ENCODE measurements at regions not wholly inside any gene's neighbourhood (a gene's known extent, or its start where the extent isn't known, plus 50 kb on each side); places are given as distances from the start of the nearest gene placed in this dataset.

DNA sequence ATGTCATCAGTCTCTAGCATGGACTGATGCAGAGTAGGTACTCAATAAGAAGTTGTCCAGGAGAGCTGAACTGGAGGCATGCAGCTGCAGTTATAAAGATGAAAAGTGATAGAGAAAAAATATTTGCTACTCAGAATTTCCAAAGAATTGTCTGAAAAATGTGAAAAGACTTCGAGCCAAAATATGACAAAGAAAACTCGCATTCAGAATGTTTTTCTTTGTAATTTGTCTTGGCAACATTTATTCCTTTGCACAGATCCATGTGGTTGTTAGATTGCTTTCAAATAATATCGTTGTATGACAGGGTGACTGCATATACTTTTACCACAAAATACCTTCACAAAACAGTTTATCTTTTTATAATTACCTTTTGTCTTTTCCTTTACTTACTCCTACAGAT is 128.0 kb upstream of the SLC4A4 start:
- no peak for ATAC-seq
- CTCF ChIA-PET: interaction anchor here (1.0 kb wide), 1 partner anchor 19 kb away, joined by 3 read pairs; no protein-coding TSS in a partner anchor

DNA sequence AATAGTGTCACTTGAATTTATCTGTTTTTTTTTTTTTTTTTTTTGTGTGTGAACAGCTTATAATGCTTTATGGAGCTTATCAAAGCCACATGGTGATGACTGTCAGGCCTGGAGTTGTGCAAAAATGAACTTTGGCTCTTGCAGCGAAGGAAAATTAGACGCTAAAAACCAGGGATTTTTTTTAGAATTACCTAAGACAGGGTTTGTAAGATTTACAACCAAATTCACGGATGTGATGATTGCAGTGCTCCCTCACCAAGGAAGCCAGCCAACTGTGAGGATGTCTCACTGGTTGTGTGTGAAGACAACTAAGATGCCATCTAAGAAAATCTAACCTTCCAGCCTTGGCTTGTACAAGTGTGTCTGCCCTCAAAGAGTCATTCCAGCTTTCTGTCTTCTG is 127.1 kb upstream of the SLC4A4 start:
- Mint-ChIP-seq H3K27ac (no peak overlapping the region), H3K36me3 (no peaks in the 10 kb centered on the region), H3K9me3 (no peaks in the 10 kb centered on the region), H3K4me3 (no peak overlapping the region), H3K4me1 (peaks cover 3% of the 10 kb centered on the region; the same call in 1 of the 2 replicates), H3K27me3 (ENCODE audit: low read depth) (no peaks in the 10 kb centered on the region)
- TF ChIP-seq ZNF263 (CRISPR knock-in tag; IDR thresholded peaks at IDR 0.05; ENCODE audit: low read depth) (no peak), GTF2I (CRISPR knock-in tag; conservative IDR thresholded peaks at IDR 0.05) (no peak), FOXJ3 (CRISPR knock-in tag; IDR thresholded peaks at IDR 0.05; ENCODE audit: borderline replicate concordance) (no peak), SP1 (CRISPR knock-in tag; conservative IDR thresholded peaks at IDR 0.05) (no peak), CREB1 (CRISPR knock-in tag; IDR thresholded peaks at IDR 0.05) (no peak), NR2C2 (CRISPR knock-in tag; IDR thresholded peaks at IDR 0.05) (no peak), CBFB (CRISPR knock-in tag; IDR thresholded peaks at IDR 0.05; ENCODE audit: low read depth) (no peak)
- TF ChIP-seq, protein P1, sequence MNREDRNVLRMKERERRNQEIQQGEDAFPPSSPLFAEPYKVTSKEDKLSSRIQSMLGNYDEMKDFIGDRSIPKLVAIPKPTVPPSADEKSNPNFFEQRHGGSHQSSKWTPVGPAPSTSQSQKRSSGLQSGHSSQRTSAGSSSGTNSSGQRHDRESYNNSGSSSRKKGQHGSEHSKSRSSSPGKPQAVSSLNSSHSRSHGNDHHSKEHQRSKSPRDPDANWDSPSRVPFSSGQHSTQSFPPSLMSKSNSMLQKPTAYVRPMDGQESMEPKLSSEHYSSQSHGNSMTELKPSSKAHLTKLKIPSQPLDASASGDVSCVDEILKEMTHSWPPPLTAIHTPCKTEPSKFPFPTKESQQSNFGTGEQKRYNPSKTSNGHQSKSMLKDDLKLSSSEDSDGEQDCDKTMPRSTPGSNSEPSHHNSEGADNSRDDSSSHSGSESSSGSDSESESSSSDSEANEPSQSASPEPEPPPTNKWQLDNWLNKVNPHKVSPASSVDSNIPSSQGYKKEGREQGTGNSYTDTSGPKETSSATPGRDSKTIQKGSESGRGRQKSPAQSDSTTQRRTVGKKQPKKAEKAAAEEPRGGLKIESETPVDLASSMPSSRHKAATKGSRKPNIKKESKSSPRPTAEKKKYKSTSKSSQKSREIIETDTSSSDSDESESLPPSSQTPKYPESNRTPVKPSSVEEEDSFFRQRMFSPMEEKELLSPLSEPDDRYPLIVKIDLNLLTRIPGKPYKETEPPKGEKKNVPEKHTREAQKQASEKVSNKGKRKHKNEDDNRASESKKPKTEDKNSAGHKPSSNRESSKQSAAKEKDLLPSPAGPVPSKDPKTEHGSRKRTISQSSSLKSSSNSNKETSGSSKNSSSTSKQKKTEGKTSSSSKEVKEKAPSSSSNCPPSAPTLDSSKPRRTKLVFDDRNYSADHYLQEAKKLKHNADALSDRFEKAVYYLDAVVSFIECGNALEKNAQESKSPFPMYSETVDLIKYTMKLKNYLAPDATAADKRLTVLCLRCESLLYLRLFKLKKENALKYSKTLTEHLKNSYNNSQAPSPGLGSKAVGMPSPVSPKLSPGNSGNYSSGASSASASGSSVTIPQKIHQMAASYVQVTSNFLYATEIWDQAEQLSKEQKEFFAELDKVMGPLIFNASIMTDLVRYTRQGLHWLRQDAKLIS (CRISPR knock-in tag; IDR thresholded peaks at IDR 0.05; ENCODE audit: borderline replicate concordance): no peak
- TF ChIP-seq, protein P2, sequence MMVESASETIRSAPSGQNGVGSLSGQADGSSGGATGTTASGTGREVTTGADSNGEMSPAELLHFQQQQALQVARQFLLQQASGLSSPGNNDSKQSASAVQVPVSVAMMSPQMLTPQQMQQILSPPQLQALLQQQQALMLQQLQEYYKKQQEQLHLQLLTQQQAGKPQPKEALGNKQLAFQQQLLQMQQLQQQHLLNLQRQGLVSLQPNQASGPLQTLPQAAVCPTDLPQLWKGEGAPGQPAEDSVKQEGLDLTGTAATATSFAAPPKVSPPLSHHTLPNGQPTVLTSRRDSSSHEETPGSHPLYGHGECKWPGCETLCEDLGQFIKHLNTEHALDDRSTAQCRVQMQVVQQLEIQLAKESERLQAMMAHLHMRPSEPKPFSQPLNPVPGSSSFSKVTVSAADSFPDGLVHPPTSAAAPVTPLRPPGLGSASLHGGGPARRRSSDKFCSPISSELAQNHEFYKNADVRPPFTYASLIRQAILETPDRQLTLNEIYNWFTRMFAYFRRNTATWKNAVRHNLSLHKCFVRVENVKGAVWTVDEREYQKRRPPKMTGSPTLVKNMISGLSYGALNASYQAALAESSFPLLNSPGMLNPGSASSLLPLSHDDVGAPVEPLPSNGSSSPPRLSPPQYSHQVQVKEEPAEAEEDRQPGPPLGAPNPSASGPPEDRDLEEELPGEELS (CRISPR knock-in tag; IDR thresholded peaks at IDR 0.05): no peak
- TF ChIP-seq, protein P3, sequence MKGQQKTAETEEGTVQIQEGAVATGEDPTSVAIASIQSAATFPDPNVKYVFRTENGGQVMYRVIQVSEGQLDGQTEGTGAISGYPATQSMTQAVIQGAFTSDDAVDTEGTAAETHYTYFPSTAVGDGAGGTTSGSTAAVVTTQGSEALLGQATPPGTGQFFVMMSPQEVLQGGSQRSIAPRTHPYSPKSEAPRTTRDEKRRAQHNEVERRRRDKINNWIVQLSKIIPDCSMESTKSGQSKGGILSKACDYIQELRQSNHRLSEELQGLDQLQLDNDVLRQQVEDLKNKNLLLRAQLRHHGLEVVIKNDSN (CRISPR knock-in tag; IDR thresholded peaks at IDR 0.05): no peak
- TF ChIP-seq, protein P4, sequence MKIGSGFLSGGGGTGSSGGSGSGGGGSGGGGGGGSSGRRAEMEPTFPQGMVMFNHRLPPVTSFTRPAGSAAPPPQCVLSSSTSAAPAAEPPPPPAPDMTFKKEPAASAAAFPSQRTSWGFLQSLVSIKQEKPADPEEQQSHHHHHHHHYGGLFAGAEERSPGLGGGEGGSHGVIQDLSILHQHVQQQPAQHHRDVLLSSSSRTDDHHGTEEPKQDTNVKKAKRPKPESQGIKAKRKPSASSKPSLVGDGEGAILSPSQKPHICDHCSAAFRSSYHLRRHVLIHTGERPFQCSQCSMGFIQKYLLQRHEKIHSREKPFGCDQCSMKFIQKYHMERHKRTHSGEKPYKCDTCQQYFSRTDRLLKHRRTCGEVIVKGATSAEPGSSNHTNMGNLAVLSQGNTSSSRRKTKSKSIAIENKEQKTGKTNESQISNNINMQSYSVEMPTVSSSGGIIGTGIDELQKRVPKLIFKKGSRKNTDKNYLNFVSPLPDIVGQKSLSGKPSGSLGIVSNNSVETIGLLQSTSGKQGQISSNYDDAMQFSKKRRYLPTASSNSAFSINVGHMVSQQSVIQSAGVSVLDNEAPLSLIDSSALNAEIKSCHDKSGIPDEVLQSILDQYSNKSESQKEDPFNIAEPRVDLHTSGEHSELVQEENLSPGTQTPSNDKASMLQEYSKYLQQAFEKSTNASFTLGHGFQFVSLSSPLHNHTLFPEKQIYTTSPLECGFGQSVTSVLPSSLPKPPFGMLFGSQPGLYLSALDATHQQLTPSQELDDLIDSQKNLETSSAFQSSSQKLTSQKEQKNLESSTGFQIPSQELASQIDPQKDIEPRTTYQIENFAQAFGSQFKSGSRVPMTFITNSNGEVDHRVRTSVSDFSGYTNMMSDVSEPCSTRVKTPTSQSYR (CRISPR knock-in tag; IDR thresholded peaks at IDR 0.05): no peak
- ChIA-PET POLR2A (interaction anchor here (0.7 kb wide), 1 partner anchor 131 kb away, joined by 4 read pairs; no protein-coding TSS in a partner anchor), CTCF (interaction anchor here (1.0 kb wide), 1 partner anchor 18 kb away, joined by 3 read pairs; no protein-coding TSS in a partner anchor)
- no peak for DNase-seq (ENCODE audit: low spot score)
- no peak for ATAC-seq

More for the DNA sequence above, 128.0 kb upstream of the SLC4A4 start:
- DNase-seq (ENCODE audit: low spot score): no peak
- Mint-ChIP-seq H3K27ac (no peak overlapping the region), H3K9me3 (no peaks in the 10 kb centered on the region), H3K36me3 (no peaks in the 10 kb centered on the region), H3K4me1 (peaks cover 3% of the 10 kb centered on the region; the same call in 1 of the 2 replicates), H3K4me3 (no peak overlapping the region), H3K27me3 (ENCODE audit: low read depth) (no peaks in the 10 kb centered on the region)
- POLR2A ChIA-PET: interaction anchor here (0.7 kb wide), 1 partner anchor 130 kb away, joined by 4 read pairs; no protein-coding TSS in a partner anchor
- no peak for TF ChIP-seq ZNF121 (CRISPR knock-in tag; IDR thresholded peaks at IDR 0.05)

DNA sequence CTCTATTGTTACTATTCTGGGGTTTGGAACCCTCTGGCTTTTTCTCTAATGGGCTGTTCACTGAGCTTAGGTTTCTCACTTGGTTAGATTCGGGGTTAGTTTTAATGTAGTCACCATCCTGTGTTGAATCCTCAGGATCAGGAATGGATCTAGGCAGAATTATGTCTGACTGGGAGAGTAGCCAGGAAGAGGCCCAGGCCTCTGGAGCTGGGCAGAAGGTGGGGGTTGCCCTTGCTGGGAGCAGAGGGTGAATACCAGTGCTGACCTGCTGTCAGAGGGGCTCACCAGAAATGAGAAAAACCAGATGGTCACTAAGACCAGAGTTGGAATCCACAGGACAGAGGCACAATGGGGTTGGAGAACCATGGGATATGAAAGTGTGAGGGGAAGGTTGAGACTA is 126.6 kb upstream of the SLC4A4 start:
- ChIA-PET POLR2A (no interaction called here), CTCF (no interaction called here)
- Mint-ChIP-seq H3K27me3 (ENCODE audit: low read depth) (no peaks in the 10 kb centered on the region), H3K27ac (no peak overlapping the region), H3K9me3 (no peaks in the 10 kb centered on the region), H3K4me1 (peaks cover 3% of the 10 kb centered on the region; the same call in 1 of the 2 replicates), H3K4me3 (no peak overlapping the region), H3K36me3 (no peaks in the 10 kb centered on the region)
- no peak for DNase-seq (ENCODE audit: low spot score)
- no peak for TF ChIP-seq ZNF232 (CRISPR knock-in tag; IDR thresholded peaks at IDR 0.05)
- no peak for TF ChIP-seq CBFB (CRISPR knock-in tag; IDR thresholded peaks at IDR 0.05; ENCODE audit: low read depth)
- no peak for ATAC-seq
